GM23248 (cell line): ENCODE measurements at regions not wholly inside any gene's neighbourhood (a gene's known extent, or its start where the extent isn't known, plus 50 kb on each side); places are given as distances from the start of the nearest gene placed in this dataset.

Experiments
- EZH2 ChIP-seq: fragments of 200-600 bp; sonication (generic); IDR thresholded peaks from 2 replicates; pipeline ENCODE4 v1.6.1; 2018; ENCODE audit warnings: antibody characterized with exemption, mild to moderate bottlenecking; ENCODE audit not compliant: insufficient read depth, poor library complexity, severe bottlenecking
- EZH2phosphoT487 ChIP-seq: fragments of 200-600 bp; sonication (generic); IDR thresholded peaks from 2 replicates; pipeline ENCODE4 v1.6.1; 2018; ENCODE audit warnings: antibody characterized with exemption, moderate library complexity, mild to moderate bottlenecking, low read depth; ENCODE audit not compliant: insufficient read depth

- no peak for TF ChIP-seq EZH2phosphoT487
- TF ChIP-seq EZH2, result no peak
Observed at GRCh38 chr16:55000595-55000994, 69.9 kb downstream of the IRX5 start.
